ENCODE measurements at regions not wholly inside any gene's neighbourhood (a gene's known extent, or its start where the extent isn't known, plus 50 kb on each side); places are given as distances from the start of the nearest gene placed in this dataset.

DNA sequence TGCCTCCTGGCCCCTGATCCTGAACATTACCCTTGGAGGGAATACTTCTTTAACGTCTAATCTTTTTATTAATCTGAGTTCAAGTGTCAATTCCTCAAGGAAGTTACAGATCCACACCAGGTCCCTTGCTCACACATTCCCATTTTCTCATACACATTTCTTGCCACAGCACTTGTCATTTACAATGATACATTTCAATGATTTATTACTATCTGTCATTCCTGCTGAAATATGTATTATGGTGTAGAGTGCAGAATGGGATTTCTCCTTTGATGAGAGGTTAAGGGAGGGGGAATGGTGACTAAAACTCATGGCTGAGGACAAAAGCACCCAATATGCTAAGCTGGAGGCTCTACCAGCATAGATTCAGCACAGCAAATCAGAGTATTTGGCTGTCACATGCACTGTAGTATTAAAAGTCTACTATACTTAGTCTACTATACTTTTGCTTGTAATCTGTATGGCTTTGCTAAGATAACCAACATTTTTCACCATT, 982.5 kb downstream of the TTLL7 start:
- no peak for TF ChIP-seq POLR2A (IDR thresholded peaks at IDR 0.05; ENCODE audit: low read depth)
- TF ChIP-seq, protein P1, sequence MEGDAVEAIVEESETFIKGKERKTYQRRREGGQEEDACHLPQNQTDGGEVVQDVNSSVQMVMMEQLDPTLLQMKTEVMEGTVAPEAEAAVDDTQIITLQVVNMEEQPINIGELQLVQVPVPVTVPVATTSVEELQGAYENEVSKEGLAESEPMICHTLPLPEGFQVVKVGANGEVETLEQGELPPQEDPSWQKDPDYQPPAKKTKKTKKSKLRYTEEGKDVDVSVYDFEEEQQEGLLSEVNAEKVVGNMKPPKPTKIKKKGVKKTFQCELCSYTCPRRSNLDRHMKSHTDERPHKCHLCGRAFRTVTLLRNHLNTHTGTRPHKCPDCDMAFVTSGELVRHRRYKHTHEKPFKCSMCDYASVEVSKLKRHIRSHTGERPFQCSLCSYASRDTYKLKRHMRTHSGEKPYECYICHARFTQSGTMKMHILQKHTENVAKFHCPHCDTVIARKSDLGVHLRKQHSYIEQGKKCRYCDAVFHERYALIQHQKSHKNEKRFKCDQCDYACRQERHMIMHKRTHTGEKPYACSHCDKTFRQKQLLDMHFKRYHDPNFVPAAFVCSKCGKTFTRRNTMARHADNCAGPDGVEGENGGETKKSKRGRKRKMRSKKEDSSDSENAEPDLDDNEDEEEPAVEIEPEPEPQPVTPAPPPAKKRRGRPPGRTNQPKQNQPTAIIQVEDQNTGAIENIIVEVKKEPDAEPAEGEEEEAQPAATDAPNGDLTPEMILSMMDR (IDR thresholded peaks at IDR 0.05): no peak
